NCI-H2107 (cell line): ENCODE measurements at regions not wholly inside any gene's neighbourhood (a gene's known extent, or its start where the extent isn't known, plus 50 kb on each side); places are given as distances from the start of the nearest gene placed in this dataset.
"Not testable (repeated sequence)": the region's sequence is repeated elsewhere in the genome, so short reads cannot be mapped to it uniquely, and the experiment has no call there.

Source experiments
- DNase-seq: peaks from one replicate; lab custom pipeline; 2025; lab: John Stamatoyannopoulos, UW

DNA sequence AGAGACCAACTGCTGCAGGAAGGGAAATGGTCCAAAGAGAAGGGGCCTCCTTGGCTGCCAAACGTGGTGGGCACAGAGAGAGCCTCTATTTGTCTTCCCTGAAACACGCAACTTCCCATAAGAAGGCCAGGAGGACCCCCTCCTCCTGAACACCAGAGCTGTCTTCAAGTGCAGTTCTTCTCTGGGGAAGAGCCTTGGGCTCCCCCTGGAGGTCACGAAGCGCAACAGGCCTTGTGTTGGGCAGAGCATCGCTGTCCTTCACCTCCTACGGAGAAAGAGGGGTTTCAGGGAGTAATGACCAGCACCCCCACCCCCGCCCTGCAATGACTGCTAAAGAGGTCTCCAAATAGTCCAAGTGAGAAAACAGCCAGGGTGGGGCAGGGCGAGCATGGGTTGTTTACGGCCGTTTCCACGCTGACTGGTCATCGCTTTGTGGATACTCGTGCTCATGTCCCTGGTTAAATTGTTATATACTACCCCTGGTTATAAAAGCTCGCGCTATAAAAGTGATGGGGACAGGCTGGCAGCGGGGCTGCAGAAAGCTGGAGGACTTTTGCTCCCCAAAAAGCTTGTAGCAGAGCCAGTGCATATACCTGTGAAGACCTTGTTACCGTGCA, 397.5 kb upstream of the ATP10A start:
- DNase-seq = no peak

DNA sequence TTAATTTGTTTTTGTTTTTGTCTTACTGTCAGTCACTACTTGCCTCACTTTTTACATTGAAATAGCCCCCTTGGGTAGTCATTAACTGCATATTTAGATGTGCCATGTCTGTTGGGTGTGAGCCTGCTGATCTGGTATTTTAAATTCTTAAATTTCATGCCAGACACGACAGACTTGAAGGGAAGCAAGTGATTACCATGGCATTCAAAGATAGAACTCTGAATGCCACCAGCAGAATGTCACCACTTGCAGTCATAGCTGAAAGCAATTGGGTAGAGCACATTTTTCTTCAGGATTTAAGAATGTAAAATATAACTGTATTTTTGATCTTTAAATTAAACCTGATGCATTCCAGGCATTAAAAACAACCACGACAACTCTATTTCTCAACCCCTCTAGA, 396.5 kb upstream of the ATP10A start:
- no peak for DNase-seq

DNA sequence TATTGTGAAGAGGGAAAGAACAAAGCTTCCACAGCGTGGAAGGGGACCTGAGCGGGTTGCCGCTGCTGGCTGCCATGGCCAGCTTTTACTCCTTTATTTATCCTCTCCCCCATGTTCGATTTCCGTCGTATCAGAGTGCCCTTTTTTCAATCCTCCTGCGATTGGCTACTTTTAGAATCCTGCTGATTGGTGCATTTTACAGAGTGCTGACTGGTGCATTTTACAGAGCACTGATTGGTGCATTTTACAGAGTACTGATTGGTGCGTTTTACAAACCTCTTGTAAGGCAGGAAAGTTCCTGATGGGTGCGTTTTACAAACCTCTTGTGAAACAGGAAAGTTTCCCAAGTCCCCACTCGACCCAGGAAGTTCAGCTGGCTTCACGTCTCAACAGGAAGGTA, 381.7 kb upstream of the ATP10A start:
- DNase-seq = not testable (repeated sequence)

DNA sequence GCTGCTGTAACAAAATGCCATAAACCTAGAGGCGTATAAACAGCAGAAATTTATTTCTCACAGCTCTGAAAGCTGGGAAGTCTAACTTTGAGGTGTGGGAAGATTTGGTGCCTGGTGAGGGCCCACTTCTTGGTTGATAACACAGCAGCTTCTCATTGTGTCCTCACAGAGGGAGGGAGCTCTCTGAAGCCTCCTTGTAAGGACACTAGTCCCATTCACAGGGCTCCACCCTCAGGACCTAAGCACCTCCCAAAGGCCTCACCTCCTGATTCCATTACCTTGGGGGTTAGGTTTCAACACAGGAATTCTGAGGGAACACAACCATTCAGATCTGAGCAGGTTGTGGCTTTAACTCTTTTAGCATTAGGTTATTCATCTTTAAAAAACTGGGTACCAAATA, 380.3 kb upstream of the ATP10A start:
- DNase-seq = no peak

DNA sequence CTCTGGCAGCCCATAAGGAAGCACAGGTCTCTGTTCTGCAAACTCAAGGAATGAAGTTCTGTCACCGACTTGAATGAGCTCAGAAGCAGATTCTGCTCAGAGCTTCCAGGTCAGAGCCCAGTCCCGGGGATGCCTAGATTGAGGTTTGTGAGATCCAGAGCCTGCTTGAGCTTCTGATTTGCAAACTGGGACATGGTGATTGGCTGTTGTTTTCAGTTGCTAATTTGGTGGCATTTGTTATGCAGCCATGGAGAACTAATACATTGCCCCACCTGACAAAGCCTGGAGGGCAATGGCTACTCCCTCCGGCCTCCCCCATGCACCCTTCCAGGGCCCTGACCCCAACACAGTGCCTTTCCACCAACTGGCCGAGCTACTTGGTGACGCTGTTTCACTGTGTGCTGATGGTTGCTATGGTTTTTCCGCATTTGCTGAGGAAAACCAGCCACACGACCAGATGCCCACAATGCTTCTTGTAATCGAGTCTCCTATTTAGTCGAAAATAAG, 379.5 kb upstream of the ATP10A start:
- no peak for DNase-seq

DNA sequence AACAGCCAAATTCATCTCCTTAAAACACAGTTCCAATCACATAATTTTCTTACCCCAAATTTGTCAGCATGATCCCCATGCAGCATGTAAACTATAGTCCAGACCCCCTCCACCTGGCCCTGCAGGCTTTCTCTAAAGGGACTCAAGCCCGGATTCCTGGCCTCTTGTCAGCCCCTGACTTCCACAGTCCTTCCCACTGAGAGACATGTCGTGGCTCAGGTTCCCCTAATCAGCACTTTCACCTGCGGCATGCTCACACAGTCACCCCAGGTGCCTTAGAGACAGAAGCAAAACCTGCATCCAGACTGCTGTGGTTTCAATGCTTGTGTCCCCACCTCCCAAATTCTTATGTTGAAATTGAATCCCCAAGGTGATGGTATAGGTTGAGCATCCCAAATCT, 372.7 kb upstream of the ATP10A start:
- DNase-seq = no peak

DNA sequence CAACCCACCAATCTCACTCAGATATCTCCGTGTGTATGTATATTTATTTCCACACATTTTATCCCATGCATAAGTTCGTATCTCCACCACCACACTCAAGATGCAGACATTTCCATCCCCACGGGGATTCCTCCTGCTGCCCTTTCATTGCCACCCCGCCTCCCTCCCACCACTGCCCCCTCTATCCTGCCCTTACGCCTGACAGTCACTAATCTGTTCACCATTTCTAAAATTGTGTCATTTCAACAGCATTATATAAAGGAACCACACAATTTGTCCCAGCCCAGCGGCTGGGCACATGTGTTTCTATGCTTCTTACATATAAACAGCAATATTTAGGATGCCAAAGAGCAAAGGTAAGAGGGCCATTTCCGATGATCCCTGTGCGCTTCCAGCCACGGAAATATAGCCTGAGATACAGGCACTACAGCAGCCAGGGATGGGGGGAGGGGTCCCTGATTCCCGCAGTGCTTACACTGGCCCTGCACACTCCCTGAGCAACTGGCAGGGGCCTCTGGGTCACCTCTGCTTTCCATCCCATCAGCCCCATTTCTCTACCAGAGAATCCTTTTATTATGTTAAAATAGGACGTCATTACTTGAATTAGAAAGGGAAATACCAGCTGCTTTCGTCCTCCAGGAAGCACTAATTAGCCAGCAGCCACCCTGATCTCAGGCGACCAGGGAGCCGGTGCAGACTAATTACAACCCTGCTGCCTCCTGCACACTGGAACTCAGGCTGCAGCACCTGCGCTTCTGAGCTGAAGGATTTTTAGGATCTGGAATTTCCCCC, 372.0 kb upstream of the ATP10A start:
- DNase-seq = no peak

DNA sequence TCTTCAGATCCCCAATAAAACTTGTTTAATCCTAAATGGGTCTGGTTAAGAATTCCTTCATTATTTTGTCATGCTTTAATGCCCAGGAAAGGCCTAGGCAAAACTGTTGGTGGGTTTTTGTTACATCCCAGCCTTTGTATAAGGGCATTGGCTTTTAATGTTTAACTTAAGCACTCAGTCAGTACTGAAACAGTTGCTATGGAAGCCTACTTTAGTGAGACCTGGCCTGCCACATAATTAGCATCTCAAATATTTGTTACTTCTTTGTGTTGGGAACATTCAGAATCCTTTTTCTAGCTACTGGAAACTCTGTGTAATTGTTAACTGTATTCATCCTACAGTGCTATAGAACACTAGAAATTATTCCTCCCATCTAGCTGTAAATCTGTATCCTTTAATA, 369.6 kb upstream of the ATP10A start:
- no peak for DNase-seq

DNA sequence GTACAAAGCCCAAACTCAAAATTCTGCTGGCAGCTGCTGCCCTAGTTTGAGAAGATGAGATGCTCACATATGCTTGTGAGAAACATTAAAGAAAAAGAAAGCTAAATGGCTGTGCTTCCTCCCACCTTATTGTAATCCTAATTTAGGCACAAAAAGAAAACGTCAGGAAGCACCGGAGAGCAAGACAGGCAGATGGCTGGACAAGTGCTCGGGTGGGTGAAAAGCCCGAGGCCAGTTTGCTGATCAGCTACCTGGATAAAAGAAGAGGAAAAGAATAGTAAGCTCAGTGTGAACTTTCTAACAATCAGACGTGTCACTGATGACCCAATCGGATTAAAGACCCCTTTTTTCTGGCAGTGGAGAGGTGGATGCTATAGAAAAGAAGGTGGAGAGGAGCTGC, 368.0 kb upstream of the ATP10A start:
- no peak for DNase-seq

DNA sequence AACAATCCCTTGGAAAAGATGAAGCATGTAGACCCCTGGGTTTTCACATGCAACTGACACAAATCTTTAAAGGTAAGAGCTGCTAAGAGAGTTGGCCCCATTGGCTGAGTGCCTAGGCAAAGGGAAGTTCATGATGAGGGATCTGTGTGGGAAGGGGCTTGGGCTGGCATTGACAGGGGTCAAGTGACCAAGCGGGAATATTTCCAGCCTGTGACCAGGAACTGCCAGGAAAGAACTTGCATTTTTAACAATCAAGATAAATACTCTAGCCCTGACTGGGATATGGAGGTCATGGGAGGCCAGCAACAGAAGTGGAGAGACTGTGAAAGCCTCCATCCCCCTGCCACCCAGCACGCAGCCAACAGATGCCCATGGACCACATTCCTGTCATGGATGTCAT, 361.1 kb upstream of the ATP10A start:
- no peak for DNase-seq

DNA sequence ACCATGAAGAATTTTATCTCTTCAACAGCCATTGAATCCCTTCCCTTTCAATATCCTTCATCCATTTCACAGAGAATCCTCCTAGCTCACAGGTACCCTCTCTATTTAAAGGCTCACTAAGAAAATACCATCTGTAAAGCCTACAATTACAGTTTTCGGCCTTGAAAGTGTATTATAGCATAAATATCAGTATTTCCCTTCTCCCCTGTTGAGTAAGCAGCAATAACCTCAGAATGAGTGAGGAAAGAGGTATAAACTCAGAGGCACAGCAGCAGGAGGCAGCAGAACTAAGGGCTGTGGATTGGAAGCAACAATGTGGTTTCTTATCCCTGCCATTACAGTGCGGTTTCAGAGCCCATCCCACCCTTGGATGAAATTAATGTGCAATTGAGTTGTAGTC, 360.6 kb upstream of the ATP10A start:
- DNase-seq = no peak

DNA sequence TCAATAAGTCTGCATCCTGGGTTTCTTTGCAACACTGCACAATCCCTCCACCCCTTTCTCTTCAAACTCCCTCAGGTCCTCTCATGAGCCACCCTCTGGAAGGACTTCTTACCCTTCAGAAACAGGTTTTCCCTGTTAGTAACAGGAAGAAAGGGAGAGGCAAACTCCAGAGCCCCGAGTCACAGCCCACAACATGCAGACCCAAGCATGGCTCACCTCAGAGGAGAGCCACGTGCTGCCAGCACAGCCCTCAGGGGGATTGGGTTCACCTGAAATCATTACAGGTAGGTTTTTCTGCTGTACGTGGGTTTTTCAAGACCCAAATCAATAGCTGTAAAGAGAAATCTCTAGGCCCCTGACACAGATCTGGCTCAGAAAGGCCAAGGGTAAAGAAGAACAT, 359.7 kb upstream of the ATP10A start:
- no peak for DNase-seq

DNA sequence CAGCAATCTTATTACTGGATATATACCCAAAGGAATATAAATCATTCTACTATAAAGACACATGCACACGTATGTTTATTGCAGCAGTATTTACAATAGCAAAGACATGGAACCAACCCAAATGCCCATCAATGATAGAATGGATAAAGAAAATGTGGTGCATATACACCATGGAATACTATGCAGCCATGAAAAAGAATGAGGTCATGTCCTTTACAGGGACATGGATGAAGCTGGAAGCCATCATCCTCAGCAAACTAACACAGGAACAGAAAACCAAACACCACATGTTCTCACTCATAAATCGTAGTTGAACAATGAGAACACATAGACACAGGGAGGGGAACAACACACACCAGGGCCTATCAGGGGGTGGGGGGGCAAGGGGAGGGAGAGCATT, 353.9 kb upstream of the ATP10A start:
- not testable (repeated sequence) for DNase-seq

DNA sequence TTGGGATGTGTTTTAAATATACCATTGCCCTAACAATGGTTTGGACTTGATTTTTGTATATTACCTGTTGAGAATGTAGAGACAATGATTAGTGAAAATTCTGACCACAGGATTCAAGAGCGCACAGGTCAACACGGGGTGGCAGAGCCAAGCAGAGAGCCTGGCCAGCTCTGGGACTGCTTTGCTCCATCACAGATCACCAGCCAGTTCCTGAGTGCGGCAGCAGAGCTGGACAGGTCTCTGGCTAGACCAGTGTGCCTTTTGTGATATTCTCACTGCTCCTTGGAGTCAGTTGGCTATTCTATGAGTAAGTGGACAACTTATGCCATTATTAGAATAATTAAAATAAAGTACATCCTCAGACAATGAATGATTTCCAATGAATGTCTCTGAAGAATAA, 351.2 kb upstream of the ATP10A start:
- DNase-seq = no peak

DNA sequence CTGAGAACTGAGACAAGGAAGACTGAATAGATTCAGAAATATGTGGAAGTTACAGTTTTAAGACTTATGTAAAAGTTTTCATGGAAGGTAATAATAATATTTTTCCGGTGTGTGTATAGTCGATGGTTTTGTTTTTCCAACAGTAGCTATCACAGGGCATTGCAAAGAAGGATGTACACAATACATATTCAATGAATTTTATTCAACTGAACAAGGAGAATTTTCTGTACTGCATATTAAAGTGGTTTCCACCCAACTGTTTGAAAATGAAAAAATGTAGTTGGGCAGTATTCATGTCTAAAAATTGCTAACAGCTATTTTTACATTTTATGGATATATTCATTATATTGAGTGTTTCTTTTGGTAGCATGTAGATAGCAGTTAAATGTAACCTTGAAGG, 350.3 kb upstream of the ATP10A start:
- no peak for DNase-seq

DNA sequence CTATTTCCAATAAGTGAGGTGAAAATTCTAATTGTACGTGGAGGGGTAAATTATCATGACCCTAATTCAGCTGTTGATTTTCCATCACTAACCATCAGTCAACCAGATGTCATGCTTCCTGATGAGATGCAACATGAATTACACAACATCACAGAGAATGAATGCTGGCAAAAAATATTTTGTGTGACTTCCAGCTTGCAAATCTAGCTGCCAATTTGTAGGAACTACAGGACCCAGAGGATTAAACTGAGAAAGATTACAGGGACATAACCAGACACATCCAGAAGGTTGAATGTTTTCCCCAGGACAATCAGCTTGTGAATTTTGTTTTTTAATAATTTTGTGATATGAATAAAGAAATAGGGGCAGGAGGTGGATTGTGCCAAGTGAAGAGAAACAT, 349.0 kb upstream of the ATP10A start:
- no peak for DNase-seq

DNA sequence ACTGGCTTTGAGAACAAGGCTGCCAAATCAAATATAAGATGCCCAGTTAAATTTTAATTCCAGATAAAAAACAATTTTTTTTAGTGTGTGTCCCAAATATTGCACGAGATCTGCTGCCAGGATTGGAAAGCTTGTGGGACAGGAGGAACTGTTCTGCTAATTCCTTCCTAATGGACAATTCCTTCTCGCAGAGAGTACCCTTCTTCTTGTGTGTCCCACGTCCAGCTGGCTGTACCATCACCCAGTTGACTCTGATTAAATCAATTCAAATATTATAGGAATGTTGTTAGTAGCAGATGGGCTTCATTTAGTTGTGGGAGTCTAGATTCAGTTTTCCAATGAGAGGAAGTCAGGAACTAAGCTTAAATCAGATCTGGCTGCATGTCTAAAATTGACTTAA, 347.9 kb upstream of the ATP10A start:
- DNase-seq = no peak

DNA sequence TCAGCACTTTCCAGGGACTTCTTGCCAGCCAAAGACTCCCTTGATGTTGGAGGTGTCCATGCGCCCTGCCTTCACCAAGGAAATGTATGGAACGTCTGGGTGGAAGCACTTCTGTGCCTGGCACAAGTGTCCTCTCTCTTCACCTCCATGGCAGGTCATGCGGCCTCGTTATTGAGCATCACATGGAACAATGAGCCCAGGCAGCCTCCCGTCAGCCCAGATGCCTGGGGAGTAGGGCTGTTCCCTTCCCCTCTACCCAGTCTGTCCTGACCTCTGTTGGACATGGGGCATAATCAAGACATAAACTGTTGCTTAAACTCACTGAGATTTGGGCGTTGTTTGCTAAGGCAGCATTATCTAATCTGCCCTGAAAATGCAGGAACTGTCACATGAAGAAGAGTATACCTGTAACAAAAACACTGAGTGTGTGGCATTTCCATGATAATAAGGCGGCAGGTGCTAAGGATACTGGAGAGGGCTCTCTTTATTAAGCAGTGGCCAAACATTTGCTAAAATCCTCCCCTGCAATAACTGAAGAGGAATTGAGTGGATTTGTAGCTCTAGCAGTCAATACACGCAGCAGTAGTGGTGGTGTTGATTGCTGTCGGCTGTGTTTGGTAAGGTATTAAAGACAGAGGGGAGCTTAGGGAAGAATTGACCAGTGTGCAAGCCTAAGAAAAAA, 338.2 kb upstream of the ATP10A start:
- no peak for DNase-seq

DNA sequence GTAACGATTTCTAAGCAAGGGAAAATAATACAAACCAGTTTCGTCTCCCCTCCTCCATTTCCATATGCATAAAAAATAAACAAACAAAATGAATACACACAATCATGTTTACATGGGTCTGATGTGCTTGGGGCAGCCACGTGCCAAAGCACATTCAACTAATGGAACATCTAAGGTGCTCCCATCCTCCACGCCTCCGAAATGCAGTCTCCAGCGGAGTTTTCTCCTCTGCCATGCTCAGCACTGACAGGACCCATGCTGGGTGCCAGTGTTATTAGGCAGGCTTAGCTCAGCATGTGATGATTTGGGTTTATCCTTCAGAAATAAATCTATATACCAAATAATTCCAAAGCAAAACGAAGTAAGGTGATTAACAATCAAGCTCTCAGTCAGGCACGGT, 337.3 kb upstream of the ATP10A start:
- no peak for DNase-seq

DNA sequence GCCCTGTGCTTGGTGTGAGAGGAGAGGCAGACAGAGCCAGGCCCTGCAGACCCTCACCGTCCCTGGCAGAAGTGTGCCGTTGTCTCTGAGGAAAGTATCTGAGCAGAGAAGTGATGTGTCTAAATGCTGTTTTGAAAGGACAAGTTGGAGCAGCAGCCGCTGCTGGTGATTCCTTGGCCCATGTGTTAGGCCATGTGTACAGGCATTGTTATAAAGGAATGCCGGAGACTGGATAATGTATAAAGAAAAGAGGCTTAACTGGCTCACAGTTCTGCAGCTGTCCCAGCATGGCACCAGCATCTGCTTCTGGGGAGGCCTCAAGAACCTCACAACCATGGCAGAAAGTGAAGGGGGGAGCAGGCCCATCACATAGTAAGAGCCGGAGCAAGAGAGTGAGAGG, 334.6 kb upstream of the ATP10A start:
- DNase-seq = no peak

DNA sequence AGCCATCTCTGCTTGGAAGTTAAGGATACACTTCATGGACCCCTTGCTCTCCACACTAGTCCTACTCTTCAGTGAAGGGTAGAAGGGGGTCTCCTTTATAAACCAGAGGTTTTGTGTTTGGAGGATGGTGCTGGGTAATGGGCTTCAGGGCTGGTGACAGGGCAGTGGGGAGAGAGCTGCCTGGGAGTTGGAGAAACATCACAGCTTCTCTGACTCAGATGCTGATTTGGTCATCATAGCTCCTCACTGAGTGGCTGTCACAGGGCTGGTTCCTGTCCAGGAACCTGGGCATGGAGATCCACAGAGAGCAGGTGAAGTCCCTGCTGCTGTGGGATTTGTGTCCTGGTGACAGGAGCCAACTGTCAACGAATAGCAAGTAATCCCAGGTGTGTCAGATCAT, 333.9 kb upstream of the ATP10A start:
- no peak for DNase-seq

DNA sequence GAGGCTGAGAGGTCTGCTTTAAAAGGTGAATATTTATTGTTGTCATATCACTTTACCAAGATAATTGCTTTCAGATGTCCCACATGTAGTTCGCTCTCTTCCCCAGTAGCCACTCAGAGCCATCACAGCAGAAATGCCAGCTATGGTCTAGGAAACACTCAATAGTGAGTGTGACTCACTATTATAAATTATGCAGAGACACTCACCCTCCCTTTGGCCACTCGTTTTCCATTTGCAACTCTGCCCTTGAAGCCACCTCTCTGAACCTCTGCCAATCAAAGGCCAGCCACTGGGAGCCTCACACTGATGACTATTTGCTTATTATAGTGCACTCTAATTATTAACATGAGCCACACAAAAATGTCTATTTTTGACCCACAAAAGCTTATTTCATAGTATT, 328.1 kb upstream of the ATP10A start:
- no peak for DNase-seq

DNA sequence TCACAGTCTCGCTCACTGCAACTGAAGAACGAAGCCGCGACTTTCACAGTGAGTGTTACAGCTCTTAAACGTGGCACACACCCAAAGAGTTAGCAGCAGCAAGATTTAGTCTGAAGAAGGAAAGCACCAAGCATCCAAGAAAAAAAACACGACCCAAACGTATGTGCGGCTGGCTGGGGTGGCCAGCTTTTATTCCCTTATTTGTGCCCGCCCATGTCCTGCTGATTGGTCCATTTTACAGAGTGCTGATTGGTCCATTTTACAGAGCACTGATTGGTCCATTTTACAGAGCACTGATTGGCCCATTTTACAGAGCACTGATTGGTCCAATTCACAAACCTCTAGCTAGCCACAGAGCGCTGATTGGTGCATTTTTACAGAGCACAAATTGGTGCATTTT, 323.0 kb upstream of the ATP10A start:
- not testable (repeated sequence) for DNase-seq
